ENCODE measurements at regions not wholly inside any gene's neighbourhood (a gene's known extent, or its start where the extent isn't known, plus 50 kb on each side); places are given as distances from the start of the nearest gene placed in this dataset.

- H3K36me3 Mint-ChIP-seq, result no peaks in the 10 kb centered on the region
- DNase-seq, result no peak
- H3K9me3 Mint-ChIP-seq, result peaks cover 0 to 8% (median 0%) of the 10 kb centered on the region in 9 donors
- POLR2A ChIA-PET, result no interaction called here
- no peaks in the 10 kb centered on the region for H3K27me3 Mint-ChIP-seq
- no peak overlapping the region for H3K4me3 Mint-ChIP-seq
- H3K4me1 Mint-ChIP-seq, result no peaks in the 10 kb centered on the region
- ATAC-seq, result no peak
- H3K27ac Mint-ChIP-seq, result no peak overlapping the region
These were observed 754.8 kb downstream of the ADGRL2 start for GRCh38 chr1:82555501-82555900.

GRCh38 chr1:82549841-82550240, 749.1 kb downstream of the ADGRL2 start:
- ATAC-seq (no peak), DNase-seq (no peak)
- Mint-ChIP-seq H3K27ac (no peak overlapping the region), H3K4me3 (no peak overlapping the region), H3K9me3 (peaks cover 0 to 9% (median 6%) of the 10 kb centered on the region in 9 donors), H3K27me3 (no peaks in the 10 kb centered on the region), H3K36me3 (no peaks in the 10 kb centered on the region), H3K4me1 (no peaks in the 10 kb centered on the region)
- POLR2A ChIA-PET, result no interaction called here

DNA sequence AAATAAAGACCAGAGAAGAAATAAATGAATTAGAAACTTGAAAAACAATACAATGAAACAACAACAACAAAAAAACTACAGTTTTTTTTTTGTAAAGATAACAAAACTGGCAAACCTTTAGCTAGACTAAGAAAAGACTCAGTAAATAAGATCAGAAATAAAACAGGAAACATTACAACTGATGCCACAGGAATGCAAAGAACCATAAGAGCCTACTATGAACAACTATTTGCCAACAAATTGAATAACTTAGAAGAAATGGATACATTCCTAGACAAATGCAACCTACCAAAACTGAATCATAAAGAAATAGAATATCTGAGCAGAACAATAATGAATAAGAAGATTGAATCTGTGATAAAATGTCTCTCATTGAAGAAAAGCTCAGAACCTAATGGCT, 742.0 kb downstream of the ADGRL2 start:
- no peaks in the 10 kb centered on the region for H3K4me1 Mint-ChIP-seq
- POLR2A ChIA-PET, result no interaction called here
- DNase-seq (no peak), ATAC-seq (no peak)
- no peak overlapping the region for H3K4me3 Mint-ChIP-seq
- H3K27ac Mint-ChIP-seq, result no peak overlapping the region
- H3K36me3 Mint-ChIP-seq, result no peaks in the 10 kb centered on the region
- no peaks in the 10 kb centered on the region for H3K27me3 Mint-ChIP-seq
- H3K9me3 Mint-ChIP-seq, result peaks cover 0 to 29% (median 10%) of the 10 kb centered on the region in 9 donors

GRCh38 chr1:82542141-82542540, 741.4 kb downstream of the ADGRL2 start:
- H3K9me3 Mint-ChIP-seq, result peaks cover 0 to 29% (median 10%) of the 10 kb centered on the region in 9 donors
- no peaks in the 10 kb centered on the region for H3K4me1 Mint-ChIP-seq
- no peak for ATAC-seq
- H3K27me3 Mint-ChIP-seq, result no peaks in the 10 kb centered on the region
- POLR2A ChIA-PET, result no interaction called here
- H3K36me3 Mint-ChIP-seq, result no peaks in the 10 kb centered on the region
- no peak overlapping the region for H3K27ac Mint-ChIP-seq
- no peak for DNase-seq
- no peak overlapping the region for H3K4me3 Mint-ChIP-seq

DNA sequence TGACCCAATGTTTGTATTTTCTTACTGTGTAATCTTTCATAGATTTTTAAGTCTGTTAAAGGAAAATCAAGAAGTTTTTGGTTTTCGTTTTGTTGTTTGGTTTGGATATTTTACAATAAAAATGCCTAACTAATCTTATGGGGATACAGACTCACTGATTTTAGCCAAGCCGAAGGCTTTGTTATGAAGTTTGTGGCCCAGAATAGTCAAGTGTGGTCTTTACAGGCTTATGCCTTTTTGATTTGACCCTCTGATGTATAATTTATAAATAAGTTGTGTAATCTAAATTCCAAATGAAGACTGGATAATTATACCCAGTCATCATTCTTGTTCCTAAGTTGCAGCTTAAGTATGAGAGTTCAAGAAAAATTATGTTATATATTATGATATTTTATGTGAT, 739.3 kb downstream of the ADGRL2 start:
- POLR2A ChIA-PET, result no interaction called here
- H3K27ac Mint-ChIP-seq, result no peak overlapping the region
- ATAC-seq (no peak), DNase-seq (no peak)
- no peaks in the 10 kb centered on the region for H3K36me3 Mint-ChIP-seq
- no peak overlapping the region for H3K4me3 Mint-ChIP-seq
- H3K9me3 Mint-ChIP-seq, result peaks cover 0 to 25% (median 10%) of the 10 kb centered on the region in 9 donors
- H3K4me1 Mint-ChIP-seq, result no peaks in the 10 kb centered on the region
- peaks cover 0 to 3% (median 0%) of the 10 kb centered on the region in 5 donors for H3K27me3 Mint-ChIP-seq

GRCh38 chr1:82538876-82539275, 738.1 kb downstream of the ADGRL2 start:
- H3K9me3 Mint-ChIP-seq, result peaks cover 0 to 26% (median 10%) of the 10 kb centered on the region in 9 donors

DNA sequence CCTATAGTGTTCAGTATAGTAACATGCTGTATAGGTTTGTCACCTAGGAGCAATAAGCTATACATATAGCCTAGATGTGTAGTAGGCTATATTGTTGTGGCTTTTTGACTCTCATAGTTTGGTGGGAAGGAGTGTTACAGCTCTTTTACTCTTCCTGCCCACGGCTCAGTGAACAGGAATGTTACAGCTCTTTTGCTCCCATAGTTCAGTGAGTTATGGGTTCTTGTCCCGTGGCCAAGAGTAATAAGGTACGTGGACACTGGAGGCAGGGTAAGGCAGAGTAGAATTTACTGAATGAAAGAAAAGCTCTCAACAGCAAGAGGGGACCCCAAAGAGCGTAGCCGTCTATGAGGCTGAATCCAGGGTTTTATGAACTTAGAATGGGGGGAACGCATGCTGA, 734.3 kb downstream of the ADGRL2 start:
- H3K27ac Mint-ChIP-seq, result no peak overlapping the region
- no peaks in the 10 kb centered on the region for H3K36me3 Mint-ChIP-seq
- H3K4me1 Mint-ChIP-seq, result no peaks in the 10 kb centered on the region
- H3K4me3 Mint-ChIP-seq, result no peak overlapping the region
- H3K27me3 Mint-ChIP-seq, result peaks cover 0 to 3% (median 0%) of the 10 kb centered on the region in 5 donors
- POLR2A ChIA-PET, result no interaction called here
- peaks cover 0 to 12% (median 5%) of the 10 kb centered on the region in 9 donors for H3K9me3 Mint-ChIP-seq
- ATAC-seq (no peak), DNase-seq (no peak)

More at GRCh38 chr1:82538876-82539275, 738.1 kb downstream of the ADGRL2 start:
- POLR2A ChIA-PET, result no interaction called here
- peaks cover 0 to 3% (median 0%) of the 10 kb centered on the region in 5 donors for H3K27me3 Mint-ChIP-seq
- no peaks in the 10 kb centered on the region for H3K36me3 Mint-ChIP-seq
- no peak overlapping the region for H3K27ac Mint-ChIP-seq
- H3K4me1 Mint-ChIP-seq, result no peaks in the 10 kb centered on the region
- no peak overlapping the region for H3K4me3 Mint-ChIP-seq
- no peak for ATAC-seq
- no peak for DNase-seq

DNA sequence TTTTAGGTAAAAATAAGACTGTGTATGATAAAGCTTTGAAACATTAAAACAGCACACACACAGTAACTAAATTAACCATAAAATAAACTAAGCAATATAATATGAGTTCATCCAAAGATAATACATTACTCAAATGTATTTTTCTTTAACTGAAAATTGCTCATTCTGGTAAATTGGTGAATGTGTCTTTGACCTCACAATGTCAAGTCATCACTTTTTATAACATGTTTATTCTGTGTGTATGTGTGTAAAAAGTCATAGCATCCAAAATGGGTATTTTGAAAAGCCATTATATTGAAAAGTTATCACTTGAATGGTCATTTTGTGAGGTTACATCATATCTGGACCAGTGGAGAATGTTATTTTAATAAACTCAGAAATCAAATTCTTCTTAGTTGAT, 724.6 kb downstream of the ADGRL2 start:
- Mint-ChIP-seq H3K27ac (no peak overlapping the region), H3K4me3 (no peak overlapping the region), H3K36me3 (no peaks in the 10 kb centered on the region), H3K27me3 (peaks cover 0 to 3% (median 0%) of the 10 kb centered on the region in 5 donors), H3K4me1 (no peaks in the 10 kb centered on the region), H3K9me3 (peaks cover 0 to 8% (median 1%) of the 10 kb centered on the region in 9 donors)
- DNase-seq (no peak), ATAC-seq (no peak)
- POLR2A ChIA-PET, result no interaction called here

DNA sequence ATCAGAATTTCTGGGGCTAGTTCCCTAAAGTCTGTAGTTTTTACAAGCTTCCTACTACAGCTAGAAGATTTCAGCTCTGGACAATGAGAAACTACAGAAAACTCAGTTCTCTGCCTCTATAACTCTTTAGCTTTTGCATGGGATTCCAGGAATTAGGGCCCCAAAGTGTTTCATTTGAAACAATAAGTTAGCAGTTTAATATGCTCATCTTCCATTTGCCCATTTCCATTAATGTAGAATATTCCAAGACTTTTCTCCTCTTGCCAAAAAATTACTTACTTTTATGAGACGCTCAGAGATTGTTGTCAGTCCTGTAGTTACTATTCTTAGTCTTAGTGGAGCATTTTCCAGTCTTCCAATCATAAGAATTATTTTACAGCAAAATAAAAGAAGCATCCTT, 719.9 kb downstream of the ADGRL2 start:
- H3K4me3 Mint-ChIP-seq, result no peak overlapping the region
- H3K4me1 Mint-ChIP-seq, result no peaks in the 10 kb centered on the region
- peaks cover 0 to 1% (median 0%) of the 10 kb centered on the region in 5 donors for H3K27me3 Mint-ChIP-seq
- ATAC-seq (no peak), DNase-seq (no peak)
- peaks cover 0 to 2% (median 0%) of the 10 kb centered on the region in 9 donors for H3K9me3 Mint-ChIP-seq
- POLR2A ChIA-PET, result no interaction called here
- H3K27ac Mint-ChIP-seq, result no peak overlapping the region
- no peaks in the 10 kb centered on the region for H3K36me3 Mint-ChIP-seq

GRCh38 chr1:82517586-82517985, 716.9 kb downstream of the ADGRL2 start:
- H3K36me3 Mint-ChIP-seq, result no peaks in the 10 kb centered on the region
- H3K27ac Mint-ChIP-seq, result no peak overlapping the region
- no peak for ATAC-seq
- POLR2A ChIA-PET, result no interaction called here
- H3K27me3 Mint-ChIP-seq, result peaks cover 0 to 1% (median 0%) of the 10 kb centered on the region in 5 donors
- no peak overlapping the region for H3K4me3 Mint-ChIP-seq
- no peaks in the 10 kb centered on the region for H3K4me1 Mint-ChIP-seq
- DNase-seq, result no peak
- H3K9me3 Mint-ChIP-seq, result peaks cover 0 to 2% (median 0%) of the 10 kb centered on the region in 9 donors

DNA sequence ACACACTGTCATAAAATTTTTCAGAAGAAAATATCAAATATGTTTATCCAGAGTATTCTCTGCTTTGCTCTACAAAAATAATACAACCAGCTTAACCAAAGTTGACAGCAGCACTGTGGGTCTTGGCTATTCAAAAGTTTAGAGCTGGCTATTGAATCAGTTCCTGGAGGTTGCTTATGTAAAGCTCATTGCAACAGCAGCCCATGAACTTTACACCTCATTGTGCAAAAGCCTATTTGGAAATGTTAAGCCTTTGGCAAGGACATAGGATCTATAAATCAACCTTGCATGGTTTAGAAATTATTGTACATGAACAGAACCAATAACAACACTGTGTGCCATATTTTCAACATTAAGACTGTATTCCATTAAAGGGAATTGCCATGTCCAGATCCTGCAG, 714.9 kb downstream of the ADGRL2 start:
- H3K9me3 Mint-ChIP-seq, result peaks cover 0 to 3% (median 0%) of the 10 kb centered on the region in 9 donors
- no peak overlapping the region for H3K27ac Mint-ChIP-seq
- no peaks in the 10 kb centered on the region for H3K36me3 Mint-ChIP-seq
- H3K27me3 Mint-ChIP-seq, result no peaks in the 10 kb centered on the region
- ATAC-seq (no peak), DNase-seq (no peak)
- no peaks in the 10 kb centered on the region for H3K4me1 Mint-ChIP-seq
- H3K4me3 Mint-ChIP-seq, result no peak overlapping the region
- POLR2A ChIA-PET, result no interaction called here

DNA sequence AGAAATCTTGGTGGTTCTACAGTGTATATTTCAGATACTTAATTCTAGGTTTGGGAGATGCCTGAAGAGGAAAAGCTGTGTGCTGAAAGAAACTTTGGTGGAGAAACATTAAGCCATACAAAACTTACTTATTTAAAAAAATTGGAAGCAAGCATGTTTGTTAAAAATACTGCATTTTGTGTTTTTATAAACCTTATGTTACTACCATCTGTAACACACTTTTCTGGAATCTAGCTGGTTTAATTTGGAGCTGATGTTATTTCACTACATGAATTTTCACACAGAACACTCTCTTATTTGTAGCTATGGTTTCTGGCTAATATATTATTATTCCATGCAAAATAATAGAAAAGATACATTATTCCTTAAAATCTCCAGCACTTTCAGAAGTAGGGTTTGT, 710.7 kb downstream of the ADGRL2 start:
- Mint-ChIP-seq H3K9me3 (peaks cover 0 to 3% (median 0%) of the 10 kb centered on the region in 9 donors), H3K36me3 (no peaks in the 10 kb centered on the region), H3K27me3 (no peaks in the 10 kb centered on the region), H3K4me1 (no peaks in the 10 kb centered on the region), H3K4me3 (no peak overlapping the region), H3K27ac (no peak overlapping the region)
- POLR2A ChIA-PET, result no interaction called here
- no peak for DNase-seq
- ATAC-seq, result no peak

- Mint-ChIP-seq H3K4me3 (no peak overlapping the region), H3K27ac (no peak overlapping the region), H3K9me3 (peaks cover 0 to 3% (median 0%) of the 10 kb centered on the region in 9 donors), H3K27me3 (no peaks in the 10 kb centered on the region), H3K4me1 (no peaks in the 10 kb centered on the region), H3K36me3 (no peaks in the 10 kb centered on the region)
- ATAC-seq (no peak), DNase-seq (no peak)
- POLR2A ChIA-PET, result no interaction called here
These were observed 709.7 kb downstream of the ADGRL2 start for GRCh38 chr1:82510431-82510830.

GRCh38 chr1:82507011-82507410, 706.3 kb downstream of the ADGRL2 start:
- no peak overlapping the region for H3K4me3 Mint-ChIP-seq
- ATAC-seq (no peak), DNase-seq (no peak)
- POLR2A ChIA-PET, result no interaction called here
- no peaks in the 10 kb centered on the region for H3K27me3 Mint-ChIP-seq
- no peaks in the 10 kb centered on the region for H3K4me1 Mint-ChIP-seq
- no peak overlapping the region for H3K27ac Mint-ChIP-seq
- H3K36me3 Mint-ChIP-seq, result no peaks in the 10 kb centered on the region
- peaks cover 0 to 2% (median 0%) of the 10 kb centered on the region in 9 donors for H3K9me3 Mint-ChIP-seq
